Kidney epithelial cell (primary cell): ENCODE measurements at regions not wholly inside any gene's neighbourhood (a gene's known extent, or its start where the extent isn't known, plus 50 kb on each side); places are given as distances from the start of the nearest gene placed in this dataset.

Experiments
- DNase-seq: peaks from one replicate; pipeline ENCODE4 v3.0.0-alpha.2; 2010; ENCODE audit warnings: low read depth
- H3K27me3 ChIP-seq: 2 replicates; pipeline ENCODE4 v1.6.0; 2011; ENCODE audit warnings: low read length; ENCODE audit not compliant: control insufficient read depth, insufficient read depth
- H3K36me3 ChIP-seq: 2 replicates; pipeline ENCODE4 v1.5.1; 2011; ENCODE audit warnings: low read length; ENCODE audit not compliant: control insufficient read depth, insufficient read depth
- H3K4me3 ChIP-seq: 2 replicates; pipeline ENCODE4 v1.5.1; 2011; ENCODE audit warnings: low read depth, mild to moderate bottlenecking, control low read depth, low read length
- CTCF ChIP-seq: IDR thresholded peaks from 2 replicates; pipeline ENCODE4 v1.5.1; 2011; ENCODE audit warnings: mild to moderate bottlenecking, moderate library complexity, low read length, control low read depth, inconsistent platforms; ENCODE audit not compliant: insufficient read depth, poor library complexity, severe bottlenecking

GRCh38 chr4:116665716-116666115, 419.7 kb downstream of the TRAM1L1 start:
- H3K4me3 ChIP-seq = no peak overlapping the region
- no peak for TF ChIP-seq CTCF
- no peak for DNase-seq
- no peaks in the 10 kb centered on the region for H3K36me3 ChIP-seq
- H3K27me3 ChIP-seq = no peaks in the 10 kb centered on the region

DNA sequence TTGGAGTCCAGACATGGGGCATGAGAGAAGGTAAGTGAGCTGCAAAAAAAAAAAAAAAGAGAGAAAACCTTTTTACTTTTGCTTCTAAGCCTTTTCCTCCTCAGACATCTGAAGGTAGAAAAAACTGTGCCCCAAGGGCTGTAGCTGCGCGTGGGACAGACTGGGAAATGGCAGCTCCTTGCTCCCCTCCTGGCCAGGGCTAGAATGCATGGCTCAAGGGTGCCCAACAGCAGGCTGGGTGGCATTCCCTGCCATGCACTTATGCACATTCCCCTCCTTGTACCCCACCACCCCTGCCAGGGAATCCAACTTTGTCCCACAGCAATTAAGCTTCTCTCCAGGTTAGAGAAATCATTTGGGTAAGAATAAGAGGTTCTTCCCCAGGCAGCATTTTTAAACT, 421.2 kb downstream of the TRAM1L1 start:
- no peak for TF ChIP-seq CTCF
- H3K36me3 ChIP-seq = no peaks in the 10 kb centered on the region
- H3K27me3 ChIP-seq = no peaks in the 10 kb centered on the region
- no peak for DNase-seq
- no peak overlapping the region for H3K4me3 ChIP-seq

- no peaks in the 10 kb centered on the region for H3K27me3 ChIP-seq
- no peak overlapping the region for H3K4me3 ChIP-seq
- TF ChIP-seq CTCF = no peak
- H3K36me3 ChIP-seq = no peaks in the 10 kb centered on the region
- no peak for DNase-seq
Measured at GRCh38 chr4:116639070-116639577, 446.3 kb downstream of the TRAM1L1 start.

DNA sequence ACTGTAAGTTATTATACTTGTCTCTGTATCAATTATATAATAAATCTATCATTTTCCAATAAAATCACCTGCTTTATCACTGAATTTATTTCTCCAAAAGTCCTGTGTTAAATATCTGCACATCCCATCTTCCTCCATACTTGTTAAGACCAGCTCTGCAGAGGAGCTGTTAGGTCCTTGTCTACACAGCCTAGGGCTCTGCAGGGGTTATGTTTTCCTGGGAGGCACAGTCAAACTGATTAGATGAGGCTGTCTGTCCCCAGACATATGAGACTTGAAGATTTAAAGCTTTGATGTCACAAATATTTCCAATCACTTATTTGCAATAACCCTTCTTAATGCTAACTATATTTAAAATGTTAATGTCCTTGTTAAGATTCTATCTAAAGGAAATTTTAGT, 446.8 kb downstream of the TRAM1L1 start:
- no peak for TF ChIP-seq CTCF

GRCh38 chr4:116636917-116637316, 448.5 kb downstream of the TRAM1L1 start:
- Histone ChIP-seq H3K36me3 (no peaks in the 10 kb centered on the region), H3K27me3 (no peaks in the 10 kb centered on the region), H3K4me3 (no peak overlapping the region)
- no peak for TF ChIP-seq CTCF
- DNase-seq = no peak

More for the DNA sequence above, 446.8 kb downstream of the TRAM1L1 start:
- no peaks in the 10 kb centered on the region for H3K27me3 ChIP-seq
- H3K36me3 ChIP-seq = no peaks in the 10 kb centered on the region
- no peak for DNase-seq
- H3K4me3 ChIP-seq = no peak overlapping the region

DNA sequence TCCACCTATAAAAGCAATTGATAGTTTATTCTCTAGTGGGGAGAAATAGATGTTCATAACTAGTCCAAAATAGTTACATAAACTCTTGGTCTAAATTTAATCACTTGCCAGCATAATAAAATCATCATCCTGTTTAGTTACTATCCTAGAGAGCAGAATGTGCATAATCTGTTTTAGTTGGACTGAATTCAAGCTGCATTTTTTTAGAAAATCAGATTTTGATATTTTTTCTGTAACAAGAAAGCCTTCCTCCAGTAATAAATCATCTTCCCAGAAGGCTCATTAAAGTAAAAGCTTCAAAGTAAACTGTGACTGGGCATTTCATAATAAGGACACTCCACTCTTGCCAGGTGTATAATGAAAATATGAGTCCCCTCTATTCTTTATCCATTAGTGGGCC, 453.1 kb downstream of the TRAM1L1 start:
- no peak for DNase-seq
- Histone ChIP-seq H3K27me3 (no peaks in the 10 kb centered on the region), H3K4me3 (no peak overlapping the region), H3K36me3 (no peaks in the 10 kb centered on the region)
- TF ChIP-seq CTCF = no peak
